ENCODE measurements at regions not wholly inside any gene's neighbourhood (a gene's known extent, or its start where the extent isn't known, plus 50 kb on each side); places are given as distances from the start of the nearest gene placed in this dataset.

- Histone ChIP-seq H3K9me3 (no peaks in the 10 kb centered on the region), H3K4me1 (ENCODE audit: control insufficient read depth in 1 of 2, insufficient read depth in 1 of 2, low read depth in 1 of 2, low read length in 1 of 2) (no peaks in the 10 kb centered on the region), H3K36me3 (no peaks in the 10 kb centered on the region), H3K4me3 (ENCODE audit: low read depth in 1 of 2, low read length in 1 of 2) (no peak overlapping the region), H3K27ac (no peak overlapping the region), H3K27me3 (no peaks in the 10 kb centered on the region)
- no peak for TF ChIP-seq CTCF (IDR thresholded peaks at IDR 0.05)
These were observed 207.9 kb upstream of the RAB6C start for GRCh38 chr2:129771418-129772189.

GRCh38 chr2:129772190-129772579 lies 207.3 kb upstream of the RAB6C start:
- Histone ChIP-seq H3K4me1 (ENCODE audit: control insufficient read depth in 1 of 2, insufficient read depth in 1 of 2, low read depth in 1 of 2, low read length in 1 of 2) (no peaks in the 10 kb centered on the region), H3K4me3 (ENCODE audit: low read depth in 1 of 2, low read length in 1 of 2) (no peak overlapping the region), H3K9me3 (no peaks in the 10 kb centered on the region), H3K27ac (no peak overlapping the region), H3K36me3 (no peaks in the 10 kb centered on the region), H3K27me3 (no peaks in the 10 kb centered on the region)
- no peak for TF ChIP-seq CTCF (IDR thresholded peaks at IDR 0.05)

GRCh38 chr2:129775952-129776653 lies 203.4 kb upstream of the RAB6C start:
- Histone ChIP-seq H3K4me1 (ENCODE audit: control insufficient read depth in 1 of 2, insufficient read depth in 1 of 2, low read depth in 1 of 2, low read length in 1 of 2) (no peaks in the 10 kb centered on the region), H3K27ac (no peak overlapping the region), H3K36me3 (no peaks in the 10 kb centered on the region), H3K4me3 (ENCODE audit: low read depth in 1 of 2, low read length in 1 of 2) (no peak overlapping the region), H3K27me3 (no peaks in the 10 kb centered on the region), H3K9me3 (no peaks in the 10 kb centered on the region)
- no peak for TF ChIP-seq CTCF (IDR thresholded peaks at IDR 0.05)

GRCh38 chr2:129777146-129777545 lies 202.3 kb upstream of the RAB6C start:
- H3K4me1 ChIP-seq (ENCODE audit: control insufficient read depth in 1 of 2, insufficient read depth in 1 of 2, low read depth in 1 of 2, low read length in 1 of 2), result no peaks in the 10 kb centered on the region
- no peaks in the 10 kb centered on the region for H3K36me3 ChIP-seq
- no peak overlapping the region for H3K4me3 ChIP-seq (ENCODE audit: low read depth in 1 of 2, low read length in 1 of 2)
- H3K9me3 ChIP-seq, result no peaks in the 10 kb centered on the region
- H3K27ac ChIP-seq, result no peak overlapping the region
- H3K27me3 ChIP-seq, result no peaks in the 10 kb centered on the region
- TF ChIP-seq CTCF (IDR thresholded peaks at IDR 0.05), result no peak

GRCh38 chr2:129777762-129778583 lies 201.5 kb upstream of the RAB6C start:
- H3K27me3 ChIP-seq, result no peaks in the 10 kb centered on the region
- no peak for TF ChIP-seq CTCF (IDR thresholded peaks at IDR 0.05)
- no peak overlapping the region for H3K27ac ChIP-seq
- H3K4me1 ChIP-seq (ENCODE audit: control insufficient read depth in 1 of 2, insufficient read depth in 1 of 2, low read depth in 1 of 2, low read length in 1 of 2), result no peaks in the 10 kb centered on the region
- H3K4me3 ChIP-seq (ENCODE audit: low read depth in 1 of 2, low read length in 1 of 2), result no peak overlapping the region
- no peaks in the 10 kb centered on the region for H3K9me3 ChIP-seq
- H3K36me3 ChIP-seq, result no peaks in the 10 kb centered on the region
